ENCODE measurements at regions not wholly inside any gene's neighbourhood (a gene's known extent, or its start where the extent isn't known, plus 50 kb on each side); places are given as distances from the start of the nearest gene placed in this dataset.

GRCh38 chr21:20537130-20537529 is 461.1 kb upstream of the NCAM2 start:
- no peaks in the 10 kb centered on the region for H3K27me3 Mint-ChIP-seq (ENCODE audit: insufficient read depth, unreplicated experiment)
- H3K4me3 Mint-ChIP-seq (ENCODE audit: unreplicated experiment), result no peak overlapping the region
- BruUV-seq (replicated peaks), result no TSS peak

GRCh38 chr21:20538039-20538658 is 460.1 kb upstream of the NCAM2 start:
- Mint-ChIP-seq H3K27ac (ENCODE audit: low read depth, unreplicated experiment) (no peak overlapping the region), H3K36me3 (ENCODE audit: insufficient read depth, unreplicated experiment) (no peaks in the 10 kb centered on the region), H3K27me3 (ENCODE audit: insufficient read depth, unreplicated experiment) (no peaks in the 10 kb centered on the region), H3K4me3 (ENCODE audit: unreplicated experiment) (no peak overlapping the region), H3K9me3 (ENCODE audit: unreplicated experiment) (peaks cover 7% of the 10 kb centered on the region), H3K4me1 (ENCODE audit: insufficient read depth, unreplicated experiment) (peaks cover 12% of the 10 kb centered on the region)
- no TSS peak for BruUV-seq (replicated peaks)
- no peak for TF ChIP-seq CTCF (IDR thresholded peaks at IDR 0.05; ENCODE audit: unreplicated experiment)
- ChIA-PET POLR2A (no interaction called here), CTCF (interaction anchor here (0.6 kb wide), 3 partner anchors 18 to 588 kb away, joined by 3 to 4 read pairs (median 3); no protein-coding TSS in a partner anchor)
- intact Hi-C loops (cut with micrococcal nuclease), result no loop called here
- no peak for DNase-seq (ENCODE audit: unreplicated experiment)

More at GRCh38 chr21:20537130-20537529, 461.1 kb upstream of the NCAM2 start:
- peaks cover 17% of the 10 kb centered on the region for H3K4me1 Mint-ChIP-seq (ENCODE audit: insufficient read depth, unreplicated experiment)
- intact Hi-C loops (cut with micrococcal nuclease), result no loop called here
- ChIA-PET CTCF (no interaction called here), POLR2A (no interaction called here)
- no peaks in the 10 kb centered on the region for H3K36me3 Mint-ChIP-seq (ENCODE audit: insufficient read depth, unreplicated experiment)
- no peak overlapping the region for H3K27ac Mint-ChIP-seq (ENCODE audit: low read depth, unreplicated experiment)
- DNase-seq (ENCODE audit: unreplicated experiment), result no peak
- no peak for TF ChIP-seq CTCF (IDR thresholded peaks at IDR 0.05; ENCODE audit: unreplicated experiment)
- peaks cover 7% of the 10 kb centered on the region for H3K9me3 Mint-ChIP-seq (ENCODE audit: unreplicated experiment)

- H3K36me3 Mint-ChIP-seq (ENCODE audit: insufficient read depth, unreplicated experiment), result no peaks in the 10 kb centered on the region
- BruUV-seq (replicated peaks), result no TSS peak
- H3K27ac Mint-ChIP-seq (ENCODE audit: low read depth, unreplicated experiment), result no peak overlapping the region
- H3K9me3 Mint-ChIP-seq (ENCODE audit: unreplicated experiment), result peaks cover 11% of the 10 kb centered on the region
- H3K27me3 Mint-ChIP-seq (ENCODE audit: insufficient read depth, unreplicated experiment), result no peaks in the 10 kb centered on the region
- POLR2A ChIA-PET, result no interaction called here
- peaks cover 6% of the 10 kb centered on the region for H3K4me1 Mint-ChIP-seq (ENCODE audit: insufficient read depth, unreplicated experiment)
- intact Hi-C loops (cut with micrococcal nuclease), result no loop called here
- no peak overlapping the region for H3K4me3 Mint-ChIP-seq (ENCODE audit: unreplicated experiment)
- DNase-seq (ENCODE audit: unreplicated experiment), result no peak
- no peak for TF ChIP-seq CTCF (IDR thresholded peaks at IDR 0.05; ENCODE audit: unreplicated experiment)
- CTCF ChIA-PET, result interaction anchor here (1.0 kb wide), 1 partner anchor 10 kb away, joined by 3 read pairs; no protein-coding TSS in a partner anchor
These were observed 452.8 kb upstream of the NCAM2 start for GRCh38 chr21:20545454-20545853.

GRCh38 chr21:20551939-20552338 is 446.3 kb upstream of the NCAM2 start:
- Mint-ChIP-seq H3K4me3 (ENCODE audit: unreplicated experiment) (no peak overlapping the region), H3K27me3 (ENCODE audit: insufficient read depth, unreplicated experiment) (no peaks in the 10 kb centered on the region), H3K36me3 (ENCODE audit: insufficient read depth, unreplicated experiment) (no peaks in the 10 kb centered on the region), H3K4me1 (ENCODE audit: insufficient read depth, unreplicated experiment) (no peaks in the 10 kb centered on the region), H3K9me3 (ENCODE audit: unreplicated experiment) (peaks cover 11% of the 10 kb centered on the region), H3K27ac (ENCODE audit: low read depth, unreplicated experiment) (no peak overlapping the region)
- ChIA-PET CTCF (no interaction called here), POLR2A (no interaction called here)
- no TSS peak for BruUV-seq (replicated peaks)
- DNase-seq (ENCODE audit: unreplicated experiment), result no peak
- intact Hi-C loops (cut with micrococcal nuclease), result no loop called here
- no peak for TF ChIP-seq CTCF (IDR thresholded peaks at IDR 0.05; ENCODE audit: unreplicated experiment)
